SK-N-SH treated with all-trans-retinoic acid at 6 μM for 48 hours (cell line): ENCODE measurements at regions not wholly inside any gene's neighbourhood (a gene's known extent, or its start where the extent isn't known, plus 50 kb on each side); places are given as distances from the start of the nearest gene placed in this dataset.

ENCODE experiments used
- ARNTL ChIP-seq: fragments of 450-650 bp; formaldehyde crosslinking; IDR thresholded peaks from 2 replicates; pipeline ENCODE4 v1.5.0; 2020; ENCODE audit warnings: low read depth, mild to moderate bottlenecking, moderate library complexity, borderline replicate concordance
- BACH2 ChIP-seq: fragments of 250-450 bp; sonication (Bioruptor Pico); IDR thresholded peaks from 2 replicates; pipeline ENCODE4 v1.9.0; 2021; ENCODE audit warnings: mild to moderate bottlenecking, borderline replicate concordance
- ISL1 ChIP-seq: fragments of 250-450 bp; sonication (Bioruptor Pico); IDR thresholded peaks from 2 replicates; pipeline ENCODE4 v2.1.2; 2022; ENCODE audit warnings: mild to moderate bottlenecking, moderate library complexity
- RARB ChIP-seq: fragments of 250-450 bp; sonication (Bioruptor Pico); IDR thresholded peaks from 2 replicates; pipeline ENCODE4 v1.8.0; 2021; ENCODE audit warnings: mild to moderate bottlenecking, moderate library complexity
- ZFP30 ChIP-seq: fragments of 450-650 bp; formaldehyde crosslinking; IDR thresholded peaks from 2 replicates; pipeline ENCODE4 v1.5.0; 2022; ENCODE audit warnings: mild to moderate bottlenecking, moderate library complexity
- ZNF565 ChIP-seq: fragments of 450-650 bp; formaldehyde crosslinking; conservative IDR thresholded peaks from 2 replicates; pipeline ENCODE4 v1.5.0; 2020; ENCODE audit warnings: low read depth, mild to moderate bottlenecking, moderate library complexity
- TF ChIP-seq, protein P1 (sequence below): fragments of 250-450 bp; sonication (Bioruptor Pico); IDR thresholded peaks from 2 replicates; pipeline ENCODE4 v1.8.0; 2020; ENCODE audit warnings: mild to moderate bottlenecking, moderate library complexity, borderline replicate concordance

DNA sequence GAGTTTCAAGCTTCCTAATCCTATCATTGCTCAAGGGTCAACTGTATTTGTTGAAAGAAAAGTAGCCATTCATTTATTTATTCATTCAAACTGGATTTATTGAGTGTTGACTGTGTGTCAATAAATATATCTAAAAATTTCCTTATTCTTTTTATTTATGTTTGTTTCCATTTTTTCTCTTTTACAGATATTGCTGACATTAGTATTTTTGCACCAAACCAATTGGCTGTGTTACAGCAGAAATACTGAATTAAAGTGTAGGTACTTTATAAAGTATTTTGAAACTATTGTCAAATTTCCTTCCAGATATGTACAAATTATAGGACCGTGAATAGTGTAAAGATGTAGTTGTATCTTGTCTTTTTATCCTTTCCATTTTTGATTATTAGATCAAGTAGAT lies 692.0 kb upstream of the SLC10A2 start:
- TF ChIP-seq ZNF565 (CRISPR knock-in tag), result no peak
- TF ChIP-seq, protein P1, sequence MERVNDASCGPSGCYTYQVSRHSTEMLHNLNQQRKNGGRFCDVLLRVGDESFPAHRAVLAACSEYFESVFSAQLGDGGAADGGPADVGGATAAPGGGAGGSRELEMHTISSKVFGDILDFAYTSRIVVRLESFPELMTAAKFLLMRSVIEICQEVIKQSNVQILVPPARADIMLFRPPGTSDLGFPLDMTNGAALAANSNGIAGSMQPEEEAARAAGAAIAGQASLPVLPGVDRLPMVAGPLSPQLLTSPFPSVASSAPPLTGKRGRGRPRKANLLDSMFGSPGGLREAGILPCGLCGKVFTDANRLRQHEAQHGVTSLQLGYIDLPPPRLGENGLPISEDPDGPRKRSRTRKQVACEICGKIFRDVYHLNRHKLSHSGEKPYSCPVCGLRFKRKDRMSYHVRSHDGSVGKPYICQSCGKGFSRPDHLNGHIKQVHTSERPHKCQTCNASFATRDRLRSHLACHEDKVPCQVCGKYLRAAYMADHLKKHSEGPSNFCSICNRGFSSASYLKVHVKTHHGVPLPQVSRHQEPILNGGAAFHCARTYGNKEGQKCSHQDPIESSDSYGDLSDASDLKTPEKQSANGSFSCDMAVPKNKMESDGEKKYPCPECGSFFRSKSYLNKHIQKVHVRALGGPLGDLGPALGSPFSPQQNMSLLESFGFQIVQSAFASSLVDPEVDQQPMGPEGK, result no peak
- no peak for TF ChIP-seq BACH2 (CRISPR knock-in tag)
- no peak for TF ChIP-seq ISL1 (CRISPR knock-in tag)
- no peak for TF ChIP-seq ARNTL (CRISPR knock-in tag)
- no peak for TF ChIP-seq ZFP30
- no peak for TF ChIP-seq RARB (CRISPR knock-in tag)
